GM12878 (cell line): ENCODE measurements at regions not wholly inside any gene's neighbourhood (a gene's known extent, or its start where the extent isn't known, plus 50 kb on each side); places are given as distances from the start of the nearest gene placed in this dataset.

ENCODE experiments used
- FOS ChIP-seq: IDR thresholded peaks from 3 replicates; pipeline ENCODE4 v1.6.1; 2011; ENCODE audit warnings: borderline replicate concordance; ENCODE audit not compliant: insufficient read length; ENCODE audit errors: extremely low read depth
- MEF2B ChIP-seq: fragments of 450-650 bp; IDR thresholded peaks from 2 replicates; pipeline ENCODE4 v1.6.1; 2018; ENCODE audit warnings: mild to moderate bottlenecking, moderate library complexity; ENCODE audit not compliant: partially characterized antibody, poor library complexity, severe bottlenecking
- MTA3 ChIP-seq: IDR thresholded peaks from 2 replicates; pipeline ENCODE4 v1.6.1; 2012; ENCODE audit warnings: low read length, inconsistent platforms, borderline replicate concordance
- MXI1 ChIP-seq: fragments of 150-350 bp; IDR thresholded peaks from 2 replicates; pipeline ENCODE4 v1.6.1; 2011; ENCODE audit warnings: low read depth, mild to moderate bottlenecking, inconsistent platforms, low read length, improper control_type of control experiment
- TBL1XR1 ChIP-seq: IDR thresholded peaks from 2 replicates; pipeline ENCODE4 v1.6.1; 2012; ENCODE audit warnings: low read depth, low read length, improper control_type of control experiment
- TCF3 ChIP-seq: IDR thresholded peaks from 2 replicates; pipeline ENCODE4 v1.6.1; 2012; ENCODE audit warnings: low read depth, mild to moderate bottlenecking, low read length, borderline replicate concordance; ENCODE audit not compliant: insufficient read depth
- ZNF24 ChIP-seq: fragments of 450-650 bp; IDR thresholded peaks from 2 replicates; pipeline ENCODE4 v1.6.1; 2017; ENCODE audit warnings: antibody characterized with exemption, mild to moderate bottlenecking
- TF ChIP-seq, protein P1 (sequence below): fragments of 450-650 bp; formaldehyde crosslinking; IDR thresholded peaks from 2 replicates; pipeline ENCODE4 v1.4.0; 2020; ENCODE audit warnings: mild to moderate bottlenecking, moderate library complexity
- TF ChIP-seq, protein P2 (sequence below): fragments of 450-650 bp; IDR thresholded peaks from 2 replicates; pipeline ENCODE4 v1.6.1; 2018; ENCODE audit warnings: mild to moderate bottlenecking, low read depth, moderate library complexity; ENCODE audit not compliant: partially characterized antibody
- TF ChIP-seq, protein P3 (sequence below): IDR thresholded peaks from 2 replicates; pipeline ENCODE4 v1.6.1; 2012; ENCODE audit warnings: improper control_type of control experiment, low read depth, low read length; ENCODE audit not compliant: insufficient replicate concordance
- TF ChIP-seq, protein P4 (sequence below): fragments of 450-650 bp; IDR thresholded peaks from 2 replicates; pipeline ENCODE4 v1.6.1; 2017; ENCODE audit warnings: mild to moderate bottlenecking, low read depth, inconsistent platforms; ENCODE audit not compliant: poor library complexity, severe bottlenecking

DNA sequence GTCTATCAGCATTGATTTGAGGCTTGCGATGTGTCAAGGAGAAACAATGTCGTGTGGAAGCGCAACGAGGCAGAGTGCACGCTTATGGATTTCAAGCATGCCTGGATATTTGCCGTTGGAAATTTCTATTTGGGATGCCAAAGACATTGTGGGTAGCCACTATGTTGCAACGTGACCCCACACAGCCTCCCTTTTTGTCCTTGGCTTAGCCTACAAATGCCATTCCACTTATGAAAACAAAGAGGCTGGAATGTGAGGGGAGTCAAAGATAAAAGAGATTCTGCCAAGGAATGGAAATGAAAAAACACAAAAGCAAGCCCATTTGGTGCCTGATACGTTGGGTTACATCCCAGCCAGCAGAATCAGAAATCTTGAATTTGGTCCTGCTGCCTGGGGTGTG lies 721.2 kb downstream of the GALR1 start (continued):
- TF ChIP-seq MEF2B = no peak
- TF ChIP-seq, protein P1, sequence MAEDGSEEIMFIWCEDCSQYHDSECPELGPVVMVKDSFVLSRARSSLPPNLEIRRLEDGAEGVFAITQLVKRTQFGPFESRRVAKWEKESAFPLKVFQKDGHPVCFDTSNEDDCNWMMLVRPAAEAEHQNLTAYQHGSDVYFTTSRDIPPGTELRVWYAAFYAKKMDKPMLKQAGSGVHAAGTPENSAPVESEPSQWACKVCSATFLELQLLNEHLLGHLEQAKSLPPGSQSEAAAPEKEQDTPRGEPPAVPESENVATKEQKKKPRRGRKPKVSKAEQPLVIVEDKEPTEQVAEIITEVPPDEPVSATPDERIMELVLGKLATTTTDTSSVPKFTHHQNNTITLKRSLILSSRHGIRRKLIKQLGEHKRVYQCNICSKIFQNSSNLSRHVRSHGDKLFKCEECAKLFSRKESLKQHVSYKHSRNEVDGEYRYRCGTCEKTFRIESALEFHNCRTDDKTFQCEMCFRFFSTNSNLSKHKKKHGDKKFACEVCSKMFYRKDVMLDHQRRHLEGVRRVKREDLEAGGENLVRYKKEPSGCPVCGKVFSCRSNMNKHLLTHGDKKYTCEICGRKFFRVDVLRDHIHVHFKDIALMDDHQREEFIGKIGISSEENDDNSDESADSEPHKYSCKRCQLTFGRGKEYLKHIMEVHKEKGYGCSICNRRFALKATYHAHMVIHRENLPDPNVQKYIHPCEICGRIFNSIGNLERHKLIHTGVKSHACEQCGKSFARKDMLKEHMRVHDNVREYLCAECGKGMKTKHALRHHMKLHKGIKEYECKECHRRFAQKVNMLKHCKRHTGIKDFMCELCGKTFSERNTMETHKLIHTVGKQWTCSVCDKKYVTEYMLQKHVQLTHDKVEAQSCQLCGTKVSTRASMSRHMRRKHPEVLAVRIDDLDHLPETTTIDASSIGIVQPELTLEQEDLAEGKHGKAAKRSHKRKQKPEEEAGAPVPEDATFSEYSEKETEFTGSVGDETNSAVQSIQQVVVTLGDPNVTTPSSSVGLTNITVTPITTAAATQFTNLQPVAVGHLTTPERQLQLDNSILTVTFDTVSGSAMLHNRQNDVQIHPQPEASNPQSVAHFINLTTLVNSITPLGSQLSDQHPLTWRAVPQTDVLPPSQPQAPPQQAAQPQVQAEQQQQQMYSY (CRISPR knock-in tag) = no peak
- no peak for TF ChIP-seq FOS
- TF ChIP-seq, protein P2, sequence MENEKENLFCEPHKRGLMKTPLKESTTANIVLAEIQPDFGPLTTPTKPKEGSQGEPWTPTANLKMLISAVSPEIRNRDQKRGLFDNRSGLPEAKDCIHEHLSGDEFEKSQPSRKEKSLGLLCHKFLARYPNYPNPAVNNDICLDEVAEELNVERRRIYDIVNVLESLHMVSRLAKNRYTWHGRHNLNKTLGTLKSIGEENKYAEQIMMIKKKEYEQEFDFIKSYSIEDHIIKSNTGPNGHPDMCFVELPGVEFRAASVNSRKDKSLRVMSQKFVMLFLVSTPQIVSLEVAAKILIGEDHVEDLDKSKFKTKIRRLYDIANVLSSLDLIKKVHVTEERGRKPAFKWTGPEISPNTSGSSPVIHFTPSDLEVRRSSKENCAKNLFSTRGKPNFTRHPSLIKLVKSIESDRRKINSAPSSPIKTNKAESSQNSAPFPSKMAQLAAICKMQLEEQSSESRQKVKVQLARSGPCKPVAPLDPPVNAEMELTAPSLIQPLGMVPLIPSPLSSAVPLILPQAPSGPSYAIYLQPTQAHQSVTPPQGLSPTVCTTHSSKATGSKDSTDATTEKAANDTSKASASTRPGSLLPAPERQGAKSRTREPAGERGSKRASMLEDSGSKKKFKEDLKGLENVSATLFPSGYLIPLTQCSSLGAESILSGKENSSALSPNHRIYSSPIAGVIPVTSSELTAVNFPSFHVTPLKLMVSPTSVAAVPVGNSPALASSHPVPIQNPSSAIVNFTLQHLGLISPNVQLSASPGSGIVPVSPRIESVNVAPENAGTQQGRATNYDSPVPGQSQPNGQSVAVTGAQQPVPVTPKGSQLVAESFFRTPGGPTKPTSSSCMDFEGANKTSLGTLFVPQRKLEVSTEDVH = no peak
- TF ChIP-seq MTA3 = no peak
- TF ChIP-seq, protein P3, sequence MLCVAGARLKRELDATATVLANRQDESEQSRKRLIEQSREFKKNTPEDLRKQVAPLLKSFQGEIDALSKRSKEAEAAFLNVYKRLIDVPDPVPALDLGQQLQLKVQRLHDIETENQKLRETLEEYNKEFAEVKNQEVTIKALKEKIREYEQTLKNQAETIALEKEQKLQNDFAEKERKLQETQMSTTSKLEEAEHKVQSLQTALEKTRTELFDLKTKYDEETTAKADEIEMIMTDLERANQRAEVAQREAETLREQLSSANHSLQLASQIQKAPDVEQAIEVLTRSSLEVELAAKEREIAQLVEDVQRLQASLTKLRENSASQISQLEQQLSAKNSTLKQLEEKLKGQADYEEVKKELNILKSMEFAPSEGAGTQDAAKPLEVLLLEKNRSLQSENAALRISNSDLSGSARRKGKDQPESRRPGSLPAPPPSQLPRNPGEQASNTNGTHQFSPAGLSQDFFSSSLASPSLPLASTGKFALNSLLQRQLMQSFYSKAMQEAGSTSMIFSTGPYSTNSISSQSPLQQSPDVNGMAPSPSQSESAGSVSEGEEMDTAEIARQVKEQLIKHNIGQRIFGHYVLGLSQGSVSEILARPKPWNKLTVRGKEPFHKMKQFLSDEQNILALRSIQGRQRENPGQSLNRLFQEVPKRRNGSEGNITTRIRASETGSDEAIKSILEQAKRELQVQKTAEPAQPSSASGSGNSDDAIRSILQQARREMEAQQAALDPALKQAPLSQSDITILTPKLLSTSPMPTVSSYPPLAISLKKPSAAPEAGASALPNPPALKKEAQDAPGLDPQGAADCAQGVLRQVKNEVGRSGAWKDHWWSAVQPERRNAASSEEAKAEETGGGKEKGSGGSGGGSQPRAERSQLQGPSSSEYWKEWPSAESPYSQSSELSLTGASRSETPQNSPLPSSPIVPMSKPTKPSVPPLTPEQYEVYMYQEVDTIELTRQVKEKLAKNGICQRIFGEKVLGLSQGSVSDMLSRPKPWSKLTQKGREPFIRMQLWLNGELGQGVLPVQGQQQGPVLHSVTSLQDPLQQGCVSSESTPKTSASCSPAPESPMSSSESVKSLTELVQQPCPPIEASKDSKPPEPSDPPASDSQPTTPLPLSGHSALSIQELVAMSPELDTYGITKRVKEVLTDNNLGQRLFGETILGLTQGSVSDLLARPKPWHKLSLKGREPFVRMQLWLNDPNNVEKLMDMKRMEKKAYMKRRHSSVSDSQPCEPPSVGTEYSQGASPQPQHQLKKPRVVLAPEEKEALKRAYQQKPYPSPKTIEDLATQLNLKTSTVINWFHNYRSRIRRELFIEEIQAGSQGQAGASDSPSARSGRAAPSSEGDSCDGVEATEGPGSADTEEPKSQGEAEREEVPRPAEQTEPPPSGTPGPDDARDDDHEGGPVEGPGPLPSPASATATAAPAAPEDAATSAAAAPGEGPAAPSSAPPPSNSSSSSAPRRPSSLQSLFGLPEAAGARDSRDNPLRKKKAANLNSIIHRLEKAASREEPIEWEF = no peak
- TF ChIP-seq, protein P4, sequence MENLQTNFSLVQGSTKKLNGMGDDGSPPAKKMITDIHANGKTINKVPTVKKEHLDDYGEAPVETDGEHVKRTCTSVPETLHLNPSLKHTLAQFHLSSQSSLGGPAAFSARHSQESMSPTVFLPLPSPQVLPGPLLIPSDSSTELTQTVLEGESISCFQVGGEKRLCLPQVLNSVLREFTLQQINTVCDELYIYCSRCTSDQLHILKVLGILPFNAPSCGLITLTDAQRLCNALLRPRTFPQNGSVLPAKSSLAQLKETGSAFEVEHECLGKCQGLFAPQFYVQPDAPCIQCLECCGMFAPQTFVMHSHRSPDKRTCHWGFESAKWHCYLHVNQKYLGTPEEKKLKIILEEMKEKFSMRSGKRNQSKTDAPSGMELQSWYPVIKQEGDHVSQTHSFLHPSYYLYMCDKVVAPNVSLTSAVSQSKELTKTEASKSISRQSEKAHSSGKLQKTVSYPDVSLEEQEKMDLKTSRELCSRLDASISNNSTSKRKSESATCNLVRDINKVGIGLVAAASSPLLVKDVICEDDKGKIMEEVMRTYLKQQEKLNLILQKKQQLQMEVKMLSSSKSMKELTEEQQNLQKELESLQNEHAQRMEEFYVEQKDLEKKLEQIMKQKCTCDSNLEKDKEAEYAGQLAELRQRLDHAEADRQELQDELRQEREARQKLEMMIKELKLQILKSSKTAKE = no peak
- no peak for TF ChIP-seq ZNF24
- TF ChIP-seq TBL1XR1 = no peak
- TF ChIP-seq TCF3 = no peak
- no peak for TF ChIP-seq MXI1
- TF ChIP-seq, all 136 proteins: peak for 0
